GM21447 (cell line): ENCODE measurements at regions not wholly inside any gene's neighbourhood (a gene's known extent, or its start where the extent isn't known, plus 50 kb on each side); places are given as distances from the start of the nearest gene placed in this dataset.

Source experiments
- ATAC-seq: cut with Tn5 transposase; IDR thresholded peaks from one replicate; pipeline ENCODE4 v1.9.1; 2021; ENCODE audit not compliant: unreplicated experiment

DNA sequence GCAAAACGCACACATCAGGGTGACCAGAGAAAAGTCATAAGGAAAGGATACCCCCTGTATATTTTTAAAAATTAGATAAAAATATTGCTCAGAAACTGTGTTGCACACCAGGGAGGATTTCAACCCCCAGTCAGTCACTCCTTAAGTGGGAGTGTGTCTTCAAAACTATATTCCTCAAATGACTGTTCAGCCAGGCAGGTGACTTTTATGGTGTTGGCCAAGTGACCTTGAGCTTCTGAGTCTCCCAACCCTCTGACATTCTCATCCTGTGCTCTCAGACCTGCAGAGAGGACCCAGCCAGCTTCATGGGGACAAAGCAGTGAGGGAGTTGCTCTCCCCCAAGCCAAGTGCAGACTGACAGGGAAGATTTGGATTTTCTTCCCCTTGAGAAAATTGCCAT, 311.9 kb upstream of the JARID2 start:
- ATAC-seq: no peak

DNA sequence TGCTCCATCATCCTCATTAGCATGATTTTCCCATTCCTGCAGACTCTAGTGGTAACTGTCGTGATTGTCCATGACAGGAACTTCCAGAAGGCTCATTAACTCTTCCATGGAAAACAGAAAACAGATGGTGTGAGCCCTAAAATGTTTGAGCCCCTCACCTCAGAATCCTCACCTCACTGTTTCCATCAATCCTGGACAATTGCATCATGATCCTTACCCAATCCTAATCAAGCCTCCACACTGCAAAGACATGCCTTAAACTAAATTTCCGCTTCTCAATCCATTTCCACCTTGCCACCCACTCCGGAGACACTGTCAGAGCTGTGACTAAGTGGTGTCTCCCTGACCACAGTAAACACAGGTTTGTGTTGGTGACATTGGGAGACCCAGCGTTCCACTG, 311.0 kb upstream of the JARID2 start:
- no peak for ATAC-seq

DNA sequence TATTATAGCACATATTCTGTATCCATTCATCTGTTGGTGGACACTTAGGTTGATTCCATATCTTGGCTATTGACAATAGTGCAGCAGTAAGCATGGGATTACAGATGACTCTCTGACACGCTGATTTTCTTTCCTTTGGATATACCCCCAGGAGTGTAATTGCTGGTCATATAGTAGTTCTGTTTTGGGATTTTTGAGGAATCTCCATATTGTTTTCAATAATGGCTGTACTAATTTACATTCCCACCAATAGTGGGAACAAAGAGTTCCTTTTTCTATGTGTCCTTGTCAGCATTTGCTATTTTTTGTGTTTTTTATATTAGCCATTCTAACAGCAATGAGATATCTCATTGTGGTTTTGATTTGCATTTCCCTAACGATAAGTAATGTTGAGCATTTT, 309.0 kb upstream of the JARID2 start:
- no peak for ATAC-seq

DNA sequence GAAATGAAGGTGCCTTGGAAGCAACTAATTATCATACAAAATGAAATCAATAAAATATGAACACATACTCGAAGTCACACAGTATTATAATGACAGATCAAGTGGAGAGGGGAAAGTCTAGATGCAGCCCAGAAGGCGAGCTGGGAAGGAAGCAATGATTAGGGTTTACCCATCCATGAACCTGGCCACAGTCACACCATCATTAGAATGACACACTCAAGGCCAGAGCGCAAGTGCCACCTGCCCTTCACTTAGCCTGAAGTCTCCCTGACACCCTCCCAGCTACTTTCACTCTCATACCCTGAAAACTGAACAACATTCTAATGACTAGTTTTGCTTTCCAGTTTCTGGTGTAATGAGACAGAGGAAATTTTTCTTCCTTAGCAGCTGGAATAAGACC, 302.8 kb upstream of the JARID2 start:
- ATAC-seq: no peak

DNA sequence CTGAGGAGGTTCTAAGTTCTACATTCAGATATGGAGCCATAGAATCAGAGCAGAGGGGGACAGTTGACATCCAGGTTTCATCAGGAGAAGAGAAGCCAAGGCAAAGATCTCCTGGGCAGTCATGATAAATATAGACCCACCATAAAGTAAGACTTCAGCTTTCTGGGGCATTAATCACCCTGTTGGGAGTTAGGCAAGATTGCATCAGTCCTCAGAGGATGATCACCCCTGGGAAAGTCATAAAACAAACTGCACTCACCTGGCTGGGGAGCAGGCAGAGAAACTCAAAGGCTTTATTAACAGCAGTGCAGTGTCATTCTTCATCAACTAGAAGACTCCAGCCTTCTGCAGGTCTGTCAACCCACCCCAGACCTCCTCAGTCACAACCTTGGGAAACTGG, 301.3 kb upstream of the JARID2 start:
- ATAC-seq: no peak

DNA sequence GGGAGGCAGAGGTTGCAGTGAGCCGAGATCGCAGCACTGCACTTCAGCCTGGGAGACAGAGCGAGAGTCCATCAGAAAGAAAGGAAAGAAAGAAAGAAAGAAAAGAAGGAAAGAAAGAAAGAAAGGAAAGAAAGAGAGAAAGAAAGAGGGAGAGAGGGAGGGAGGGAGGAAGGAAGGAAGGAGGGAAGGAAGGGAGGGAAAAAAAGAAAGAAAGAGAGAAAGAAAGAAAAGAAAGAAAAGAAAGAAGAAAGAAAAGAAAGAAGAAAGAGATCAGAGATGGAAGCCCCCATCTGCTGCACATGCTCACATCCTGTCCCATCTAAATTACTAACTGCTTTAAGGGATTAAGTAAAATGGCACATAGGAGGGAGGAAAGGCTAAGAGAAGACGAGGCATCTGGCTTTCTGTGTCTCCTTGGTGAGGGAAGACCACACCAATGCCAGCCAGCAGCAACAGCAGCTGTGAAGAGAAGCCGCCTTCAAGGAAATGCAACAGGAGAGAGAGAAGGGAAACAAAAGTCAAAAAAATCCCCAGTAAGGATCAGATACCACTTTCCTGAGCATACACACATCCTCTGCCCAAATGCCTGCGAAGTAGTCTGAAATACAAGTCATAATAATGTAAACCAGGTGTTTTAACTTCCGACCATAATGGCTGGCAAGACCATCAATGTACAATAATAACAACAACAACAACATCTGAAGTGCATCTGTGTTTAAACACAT, 300.2 kb upstream of the JARID2 start:
- ATAC-seq: no peak

DNA sequence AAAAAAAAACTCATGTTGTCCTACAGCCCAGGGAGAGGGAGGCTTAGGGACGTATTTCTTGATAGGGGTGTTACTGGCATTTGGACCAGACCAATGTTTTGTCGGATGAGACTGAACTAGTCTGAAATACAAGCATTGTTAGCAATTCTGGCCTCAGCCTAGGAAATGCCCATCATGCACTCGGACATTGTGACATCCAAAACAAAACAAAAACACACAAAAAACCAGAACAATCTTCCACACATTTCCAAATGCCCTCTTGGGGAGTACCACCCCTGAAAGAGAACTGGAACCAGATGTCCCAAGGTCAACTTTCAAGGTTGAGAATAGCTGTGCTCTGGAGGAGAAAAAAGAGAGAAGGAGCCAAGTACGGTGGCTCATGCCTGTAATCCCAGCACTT, 299.1 kb upstream of the JARID2 start:
- no peak for ATAC-seq

DNA sequence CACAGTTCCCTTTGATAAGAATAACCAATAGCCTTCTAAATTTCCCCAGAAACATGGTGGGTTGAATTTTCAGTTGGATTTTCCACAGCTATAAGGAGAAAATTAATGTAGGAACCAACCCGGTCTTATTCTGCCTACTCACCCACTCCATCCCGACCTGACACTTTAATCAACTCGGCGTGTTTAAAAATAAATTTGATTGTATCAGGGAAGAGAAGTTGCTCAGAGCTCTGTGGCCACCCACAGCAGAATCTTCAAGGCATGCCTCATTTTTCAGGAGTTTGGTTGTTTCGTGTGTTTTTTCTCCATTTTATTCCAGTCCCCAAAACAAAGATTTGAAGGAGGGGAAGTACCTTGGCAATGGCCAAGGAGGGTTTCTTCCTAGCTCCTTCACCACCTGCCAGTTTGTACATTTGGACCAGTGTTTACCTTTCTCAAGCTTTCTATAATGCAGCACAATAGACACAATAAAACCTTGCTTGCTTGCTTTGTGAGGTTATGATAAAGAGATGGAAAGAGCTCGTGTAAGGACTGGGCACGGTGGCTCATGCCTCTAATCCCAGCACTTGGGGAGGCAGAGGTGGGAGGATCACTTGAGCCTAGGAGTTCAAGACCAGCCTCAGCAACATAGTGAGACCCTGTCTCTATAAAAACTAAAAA, 297.2 kb upstream of the JARID2 start:
- no peak for ATAC-seq

DNA sequence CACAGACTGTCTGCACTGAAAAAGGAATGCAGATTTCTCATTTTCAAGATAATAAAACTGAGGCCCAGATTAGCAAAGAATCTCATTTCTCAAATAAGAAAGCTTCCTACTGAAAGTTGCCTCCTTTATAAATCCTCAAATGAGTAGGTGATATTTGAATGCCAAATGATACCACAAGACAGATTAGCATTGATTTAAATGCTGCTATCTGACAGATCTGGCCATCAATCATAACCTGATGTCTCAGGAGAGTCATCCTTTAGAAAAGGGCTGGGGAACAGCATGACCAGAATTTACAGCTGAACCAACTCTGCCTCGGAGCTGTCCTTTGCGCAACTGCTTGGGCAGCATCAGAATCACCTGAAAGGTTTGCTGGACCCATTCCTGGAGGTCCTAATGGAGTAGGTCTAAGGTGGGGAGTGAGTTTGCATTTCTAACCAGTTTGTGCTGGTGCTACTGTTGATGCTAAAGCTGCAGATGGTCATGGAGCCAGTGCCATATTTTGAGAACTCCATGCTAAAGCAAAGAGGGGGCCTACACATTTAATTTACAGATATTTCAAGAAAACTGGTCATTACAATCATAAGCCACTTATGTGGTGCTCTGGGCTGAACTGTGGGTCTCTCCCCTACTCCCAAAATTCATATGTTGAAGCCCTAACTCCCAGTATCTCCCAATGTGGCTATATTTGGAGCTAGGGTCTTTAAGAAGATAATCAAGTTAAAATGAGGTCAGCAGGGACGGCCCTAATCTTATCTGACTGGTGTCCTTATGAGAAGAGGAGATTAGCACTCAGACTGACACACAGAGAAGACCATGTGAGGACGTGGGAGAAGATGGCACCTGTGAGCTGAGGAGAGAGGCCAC, 295.5 kb upstream of the JARID2 start:
- no peak for ATAC-seq

DNA sequence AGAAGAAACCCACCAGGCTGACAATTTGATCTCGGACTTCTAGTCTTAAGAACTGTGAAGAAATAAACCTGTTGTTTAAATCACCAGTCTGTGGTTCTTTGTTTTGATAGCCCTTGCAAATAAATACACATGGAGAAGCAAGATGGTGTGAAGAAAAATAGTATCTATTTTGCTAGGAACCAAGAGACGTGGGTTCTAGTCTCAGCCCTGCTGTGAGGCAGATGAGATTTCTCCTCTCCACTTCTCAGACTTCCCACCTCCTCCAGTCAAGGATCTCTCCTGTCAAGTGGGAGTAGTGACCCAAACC, 294.9 kb upstream of the JARID2 start:
- no peak for ATAC-seq

DNA sequence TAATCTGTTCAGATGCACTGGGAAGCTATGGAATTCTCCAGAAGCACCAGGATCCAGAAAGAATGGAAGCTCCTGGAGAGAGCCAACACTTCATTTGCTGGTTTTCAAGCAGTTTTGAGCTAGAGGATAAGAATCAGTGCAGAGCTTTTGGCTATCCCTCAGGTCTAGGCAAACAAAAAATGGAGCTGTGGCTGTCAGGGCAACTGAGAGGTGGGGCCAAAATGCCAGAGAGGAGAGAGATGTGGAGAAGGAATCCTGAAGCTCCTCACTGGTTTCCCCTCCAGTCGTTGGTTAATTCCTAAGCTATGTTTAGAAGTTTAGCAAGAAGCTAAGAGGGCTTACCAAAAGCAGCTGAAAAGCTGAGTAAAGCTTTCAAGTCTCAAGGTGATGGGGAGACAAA, 294.2 kb upstream of the JARID2 start:
- ATAC-seq: no peak

DNA sequence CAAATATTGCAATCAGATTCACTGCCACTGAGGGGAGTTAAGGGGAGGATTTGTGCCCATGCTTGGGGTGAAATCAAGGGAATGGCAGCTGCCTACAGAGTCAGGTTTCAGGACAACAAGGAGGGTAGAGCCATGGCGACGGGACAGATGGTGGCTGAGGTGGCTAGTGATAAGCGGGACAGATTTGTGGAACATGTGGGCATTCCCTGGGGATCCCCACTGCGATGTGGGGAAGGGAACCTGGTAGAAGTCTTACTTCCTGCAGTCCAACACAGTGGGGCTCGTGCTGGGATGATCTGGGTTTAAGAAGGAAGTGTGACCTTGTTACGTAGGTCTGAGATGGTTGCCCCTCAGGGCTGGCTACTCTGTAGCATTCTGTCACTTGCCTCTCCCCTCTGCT, 292.0 kb upstream of the JARID2 start:
- ATAC-seq: no peak

DNA sequence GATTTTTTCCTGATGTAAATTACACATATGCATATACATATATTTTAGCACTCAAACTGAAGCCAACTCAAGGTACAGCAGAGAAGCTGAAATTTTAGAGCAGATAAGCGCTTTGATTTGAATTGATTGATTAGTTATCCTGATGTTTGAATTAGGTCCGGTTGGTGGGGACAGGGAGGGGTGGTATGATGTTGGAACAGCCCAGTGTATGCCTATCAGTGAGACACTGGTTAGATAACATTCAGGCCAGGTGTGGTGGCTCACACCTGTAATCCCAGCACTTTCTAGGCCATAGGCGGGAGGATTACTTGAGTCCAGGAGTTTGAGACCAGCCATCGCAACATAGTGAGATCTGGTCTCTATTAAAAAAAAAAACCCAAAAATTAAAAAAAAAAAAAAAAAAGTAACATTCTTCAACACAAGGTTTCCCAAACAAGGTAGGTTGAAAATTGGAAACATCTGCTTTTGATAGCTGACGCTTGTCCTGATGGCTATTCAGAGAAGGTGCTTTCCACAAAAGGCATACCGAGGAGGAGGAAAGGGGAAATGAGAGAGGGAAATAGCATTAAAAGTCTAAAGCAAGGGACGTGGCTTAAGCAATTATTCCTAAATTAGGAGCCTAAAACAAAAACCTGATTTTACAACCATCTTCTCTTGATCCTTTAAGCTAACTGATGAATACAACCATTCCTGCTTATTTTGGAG, 288.4 kb upstream of the JARID2 start:
- no peak for ATAC-seq

DNA sequence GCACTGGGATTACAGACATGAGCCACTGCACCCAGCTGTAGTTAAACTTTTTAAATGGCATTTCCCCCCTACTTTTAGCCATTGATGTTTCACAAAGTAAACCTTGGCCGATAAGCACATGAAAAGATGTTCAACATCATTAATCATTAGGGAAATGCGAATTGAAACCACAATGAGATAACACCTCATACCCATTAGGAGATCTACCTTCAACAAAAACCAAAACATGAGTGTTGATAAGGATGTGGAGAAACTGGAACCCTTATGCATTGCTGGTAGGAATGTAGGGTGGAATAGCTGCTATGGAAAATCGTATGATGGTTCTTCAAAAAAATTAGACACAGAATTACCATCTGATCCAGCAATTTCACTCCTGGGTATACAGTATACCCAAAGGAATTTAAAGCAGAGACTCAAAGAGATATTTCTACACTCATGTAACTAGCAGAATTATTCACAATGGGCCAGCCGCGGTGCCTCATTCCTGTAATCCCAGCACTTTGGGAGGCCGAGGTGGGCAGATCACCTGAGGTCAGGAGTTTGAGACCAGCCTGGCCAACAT, 286.5 kb upstream of the JARID2 start:
- ATAC-seq: no peak

DNA sequence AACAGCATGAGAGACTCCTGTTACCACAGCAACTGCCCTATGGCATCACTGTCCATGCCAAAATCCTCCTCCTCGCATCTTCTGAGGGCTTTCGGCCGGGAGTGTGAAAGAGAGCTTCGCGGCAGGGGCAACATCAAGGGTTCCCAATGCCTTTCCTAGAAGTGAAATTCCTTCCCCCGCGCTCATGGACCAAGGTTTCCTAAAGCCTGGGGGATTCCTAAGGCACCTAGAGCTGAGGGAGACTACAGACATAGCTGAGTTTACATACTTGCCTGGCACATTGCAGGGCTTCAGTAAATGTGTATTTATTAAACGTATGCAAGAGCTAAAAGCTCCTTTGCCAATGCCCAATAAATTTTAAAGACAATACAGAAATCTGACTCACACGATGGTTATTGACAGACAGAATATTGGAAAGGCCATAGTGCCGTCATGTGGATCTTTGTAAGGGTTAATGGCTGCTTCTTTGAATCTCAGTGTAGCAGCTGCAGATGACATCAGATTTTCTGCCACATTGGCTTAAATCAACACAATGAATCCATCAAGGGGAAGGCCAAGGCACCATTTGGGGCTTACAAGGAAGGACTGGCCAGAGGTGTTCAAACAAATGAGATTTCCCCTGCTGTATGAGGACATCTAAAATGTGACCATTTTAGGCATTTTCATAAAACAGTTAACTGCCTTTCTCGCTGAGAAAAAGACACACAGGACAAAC, 281.2 kb upstream of the JARID2 start:
- no peak for ATAC-seq

DNA sequence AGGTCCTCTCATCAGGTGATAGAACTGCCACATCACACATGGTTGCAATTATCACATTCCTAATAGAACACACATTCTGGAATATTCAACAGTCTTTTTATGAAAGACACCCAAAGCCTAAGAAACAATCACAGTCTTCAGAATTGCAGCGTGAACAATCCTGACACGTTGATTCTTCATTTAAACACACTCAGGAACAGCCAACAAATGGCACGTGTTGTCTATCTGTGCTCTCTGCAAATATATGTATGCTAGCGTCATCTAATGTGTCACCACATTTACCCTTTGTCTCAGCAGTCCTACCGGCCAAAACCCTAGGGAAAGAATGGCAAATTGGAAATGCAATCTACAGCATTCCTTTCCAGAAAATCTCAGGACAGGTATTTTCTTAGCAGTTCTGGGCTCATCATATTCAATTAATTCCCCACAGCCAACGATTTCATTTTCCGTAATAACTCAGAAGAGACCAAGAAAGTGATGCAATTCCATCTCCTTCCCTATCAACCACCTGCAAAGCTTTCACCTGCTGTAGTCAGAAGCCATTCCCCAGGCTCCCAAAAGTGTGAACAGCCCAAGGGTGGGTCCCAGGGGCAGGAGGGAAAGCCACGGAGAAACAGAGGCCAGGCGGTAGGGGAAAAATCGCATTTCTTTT, 280.3 kb upstream of the JARID2 start:
- ATAC-seq: no peak

DNA sequence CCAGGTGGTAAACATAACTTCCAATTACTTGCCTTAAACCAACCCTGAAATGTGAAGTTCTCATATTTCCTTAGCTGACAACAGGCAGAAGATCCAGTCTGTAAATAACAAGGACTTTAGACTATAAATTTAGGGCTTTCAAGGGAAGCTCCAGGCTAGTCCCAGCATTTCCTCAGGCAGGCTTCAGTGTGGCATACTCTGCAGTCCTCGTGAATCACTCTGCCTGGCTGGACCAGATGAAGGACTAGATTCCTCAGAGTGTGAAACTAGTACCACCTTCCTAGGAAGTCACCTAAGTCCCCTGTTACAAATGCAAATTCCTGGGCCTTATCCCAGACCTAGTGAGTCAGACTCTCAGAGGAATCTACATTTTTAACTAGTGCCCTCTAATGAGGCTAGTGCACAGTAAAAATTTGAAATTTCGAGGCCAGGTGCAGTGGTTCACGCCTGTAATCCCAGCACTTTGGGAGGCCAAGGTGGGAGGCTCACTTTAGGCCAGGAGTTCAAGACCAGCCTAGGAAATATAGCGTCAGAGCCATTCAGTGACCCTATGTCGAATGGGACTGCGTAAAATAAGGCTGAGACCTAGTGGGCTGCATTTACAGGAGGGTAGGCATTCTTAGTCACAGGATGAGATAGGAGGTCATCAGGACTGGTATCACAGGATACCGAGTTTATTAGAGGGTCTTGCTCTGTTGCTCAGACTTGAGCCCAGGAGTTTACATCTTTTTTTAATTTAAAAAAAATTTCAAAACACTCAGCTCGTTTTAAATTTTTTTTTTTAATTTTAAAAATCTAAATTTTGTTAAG, 279.6 kb upstream of the JARID2 start:
- ATAC-seq: no peak

DNA sequence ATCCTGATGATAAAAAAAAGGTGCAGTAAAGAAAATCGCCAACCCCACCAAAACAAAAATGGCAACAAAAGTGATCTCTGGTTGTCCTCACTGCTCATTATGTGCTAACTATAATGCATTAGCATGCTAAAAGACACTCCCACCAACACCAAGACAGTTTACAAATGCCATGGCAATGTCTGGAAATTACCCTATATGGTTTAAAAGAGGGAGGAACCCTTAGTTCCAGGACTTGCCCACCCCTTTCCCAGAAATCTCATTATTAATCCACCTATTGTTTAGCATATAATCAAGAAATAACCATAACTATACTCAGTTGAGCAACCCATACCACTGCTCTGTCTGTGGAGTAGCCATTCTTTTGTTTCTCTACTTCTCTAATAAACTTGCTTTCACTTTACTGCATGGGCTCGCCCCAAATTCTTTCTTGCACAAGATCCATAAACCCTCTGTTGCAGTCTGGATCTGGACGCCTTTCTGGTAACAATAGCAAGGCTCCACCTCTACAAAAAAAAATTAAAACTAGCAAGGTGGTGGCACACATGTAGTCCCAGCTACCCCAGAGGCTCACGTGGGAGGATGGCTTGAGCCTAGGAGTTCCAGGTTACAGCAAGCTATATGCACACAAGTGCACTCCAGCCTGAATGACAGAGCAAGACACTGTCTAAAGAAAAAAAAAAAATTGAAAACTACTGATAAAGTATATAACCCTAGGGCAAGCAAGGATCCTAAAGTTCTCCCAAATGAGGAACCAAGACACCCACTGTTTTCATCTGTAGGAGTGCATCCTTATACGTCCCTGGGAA, 278.8 kb upstream of the JARID2 start:
- ATAC-seq: no peak
